ENCODE measurements at regions not wholly inside any gene's neighbourhood (a gene's known extent, or its start where the extent isn't known, plus 50 kb on each side); places are given as distances from the start of the nearest gene placed in this dataset.

- no peak for DNase-seq (ENCODE audit: low spot score)
Observed at GRCh38 chr2:200013906-200014305, 58.5 kb downstream of the MAIP1 start.

GRCh38 chr2:200021449-200022114 is 66.2 kb downstream of the MAIP1 start:
- DNase-seq (ENCODE audit: low spot score): no peak

GRCh38 chr2:200022511-200022910 is 67.1 kb downstream of the MAIP1 start:
- no peak for DNase-seq (ENCODE audit: low spot score)

GRCh38 chr2:200023570-200023969 is 68.2 kb downstream of the MAIP1 start:
- no peak for DNase-seq (ENCODE audit: low spot score)

GRCh38 chr2:200025717-200026116 is 70.3 kb downstream of the MAIP1 start:
- no peak for DNase-seq (ENCODE audit: low spot score)

GRCh38 chr2:200026332-200027230 is 71.2 kb downstream of the MAIP1 start:
- peak; percentile 50 for DNase-seq (ENCODE audit: low spot score)

GRCh38 chr2:200028998-200029397 is 73.6 kb downstream of the MAIP1 start:
- no peak for DNase-seq (ENCODE audit: low spot score)

GRCh38 chr2:200032895-200033294 is 77.5 kb downstream of the MAIP1 start:
- DNase-seq (ENCODE audit: low spot score): no peak

- DNase-seq (ENCODE audit: low spot score): no peak
Observed at GRCh38 chr2:200033929-200034328, 78.5 kb downstream of the MAIP1 start.

GRCh38 chr2:200034816-200035215 is 79.4 kb downstream of the MAIP1 start:
- DNase-seq (ENCODE audit: low spot score): no peak

GRCh38 chr2:200039724-200040650 is 84.6 kb downstream of the MAIP1 start:
- peak; percentile 57 for DNase-seq (ENCODE audit: low spot score)

GRCh38 chr2:200040831-200041230 is 85.4 kb downstream of the MAIP1 start:
- DNase-seq (ENCODE audit: low spot score): no peak

GRCh38 chr2:200041639-200042038 is 86.3 kb downstream of the MAIP1 start:
- DNase-seq (ENCODE audit: low spot score): no peak

GRCh38 chr2:200042102-200042735 is 86.8 kb downstream of the MAIP1 start:
- DNase-seq (ENCODE audit: low spot score): peak; percentile 29

GRCh38 chr2:200042944-200043343 is 87.6 kb downstream of the MAIP1 start:
- no peak for DNase-seq (ENCODE audit: low spot score)

- no peak for DNase-seq (ENCODE audit: low spot score)
Observed at GRCh38 chr2:200044453-200044852, 89.1 kb downstream of the MAIP1 start.

- DNase-seq (ENCODE audit: low spot score): no peak
Observed at GRCh38 chr2:200048421-200048820, 93.0 kb downstream of the MAIP1 start.

- DNase-seq (ENCODE audit: low spot score): no peak
Observed at GRCh38 chr2:200049086-200049485, 93.7 kb downstream of the MAIP1 start.

- no peak for DNase-seq (ENCODE audit: low spot score)
Observed at GRCh38 chr2:200050921-200051610, 95.7 kb downstream of the MAIP1 start.

GRCh38 chr2:200051611-200051945 is 96.2 kb downstream of the MAIP1 start:
- no peak for DNase-seq (ENCODE audit: low spot score)

- no peak for DNase-seq (ENCODE audit: low spot score)
Observed at GRCh38 chr2:200052627-200053026, 97.2 kb downstream of the MAIP1 start.

All from GM03348 (cell line).